Hepatocyte (in vitro differentiated cells): ENCODE measurements at regions not wholly inside any gene's neighbourhood (a gene's known extent, or its start where the extent isn't known, plus 50 kb on each side); places are given as distances from the start of the nearest gene placed in this dataset.

Experiments
- DNase-seq: peaks from one replicate; pipeline ENCODE4 v3.0.0-alpha.2; 2016; ENCODE audit warnings: low spot score
- H2AFZ ChIP-seq: fragments of 200-600 bp; sonication (generic); 2 replicates; pipeline ENCODE4 v1.6.0; 2016; ENCODE audit warnings: antibody characterized with exemption, mild to moderate bottlenecking
- H3K27ac ChIP-seq: fragments of 200-600 bp; sonication (generic); 2 replicates; pipeline ENCODE4 v1.5.1; 2016; ENCODE audit warnings: mild to moderate bottlenecking
- H3K27me3 ChIP-seq: fragments of 200-600 bp; sonication (generic); 2 replicates; pipeline ENCODE4 v1.6.1; 2016
- H3K36me3 ChIP-seq: fragments of 200-600 bp; sonication (generic); replicated peaks from 2 replicates; pipeline ENCODE4 v1.5.1; 2016; ENCODE audit warnings: low read depth; ENCODE audit not compliant: insufficient read depth
- H3K4me1 ChIP-seq: fragments of 200-600 bp; sonication (generic); 2 replicates; pipeline ENCODE4 v1.5.1; 2016; ENCODE audit warnings: mild to moderate bottlenecking, moderate library complexity; ENCODE audit not compliant: insufficient read depth
- H3K4me2 ChIP-seq: fragments of 200-600 bp; sonication (generic); 2 replicates; pipeline ENCODE4 v1.6.0; 2016
- H3K4me3 ChIP-seq: fragments of 200-600 bp; sonication (generic); 2 replicates; pipeline ENCODE4 v1.5.1; 2016; ENCODE audit warnings: mild to moderate bottlenecking
- H3K79me2 ChIP-seq: fragments of 200-600 bp; sonication (generic); 2 replicates; pipeline ENCODE4 v1.6.0; 2017; ENCODE audit warnings: mild to moderate bottlenecking
- H3K9me2 ChIP-seq: fragments of 200-600 bp; sonication (generic); replicated peaks from 2 replicates; pipeline ENCODE4 v1.6.0; 2017; ENCODE audit warnings: mild to moderate bottlenecking; ENCODE audit not compliant: insufficient read depth
- H3K9me3 ChIP-seq: fragments of 200-600 bp; sonication (generic); 2 replicates; pipeline ENCODE4 v1.5.1; 2016; ENCODE audit warnings: low read depth, mild to moderate bottlenecking
- H4K20me1 ChIP-seq: fragments of 200-600 bp; sonication (generic); 2 replicates; pipeline ENCODE4 v1.6.0; 2016; ENCODE audit warnings: mild to moderate bottlenecking; ENCODE audit not compliant: insufficient read depth, poor library complexity, severe bottlenecking
- CTCF ChIP-seq: fragments of 200-600 bp; sonication (generic); IDR thresholded peaks from 2 replicates; pipeline ENCODE4 v1.5.1; 2016; ENCODE audit warnings: antibody characterized with exemption, mild to moderate bottlenecking; ENCODE audit not compliant: poor library complexity
- EZH2 ChIP-seq: fragments of 200-600 bp; sonication (generic); IDR thresholded peaks from 2 replicates; pipeline ENCODE4 v1.6.1; 2016; ENCODE audit warnings: antibody characterized with exemption, mild to moderate bottlenecking, borderline replicate concordance
- EZH2phosphoT487 ChIP-seq: fragments of 200-600 bp; sonication (generic); IDR thresholded peaks from one replicate; pipeline ENCODE4 v1.6.1; 2018; ENCODE audit warnings: antibody characterized with exemption, mild to moderate bottlenecking, low read depth, moderate library complexity; ENCODE audit not compliant: unreplicated experiment, severe bottlenecking
- WGBS: methylation state at CpG from one replicate; pipeline ENCODE4 v1.1.6; 2016; ENCODE audit warnings: low lambda C conversion rate; ENCODE audit errors: missing lambda C conversion rate; 5-methylcytosine and 5-hydroxymethylcytosine counted together

- Histone ChIP-seq H3K4me1 (no peaks in the 10 kb centered on the region), H3K4me2 (no peak overlapping the region), H3K79me2 (no peaks in the 10 kb centered on the region), H2AFZ (no peak overlapping the region), H3K27ac (no peak overlapping the region), H3K27me3 (no peaks in the 10 kb centered on the region), H3K36me3 (no peaks in the 10 kb centered on the region), H3K9me3 (no peaks in the 10 kb centered on the region), H3K9me2 (no peaks in the 10 kb centered on the region), H4K20me1 (no peaks in the 10 kb centered on the region), H3K4me3 (no peak overlapping the region)
- WGBS: 75% methylated on average over 9 of the region's 9 CpGs
- TF ChIP-seq EZH2 (no peak), EZH2phosphoT487 (no peak), CTCF (no peak)
- no peak for DNase-seq
Observed at GRCh38 chr22:47818496-47818895, 1056.0 kb downstream of the TBC1D22A start.

GRCh38 chr22:47817380-47817779 is 1054.9 kb downstream of the TBC1D22A start:
- H3K79me2 ChIP-seq: no peaks in the 10 kb centered on the region
- no peaks in the 10 kb centered on the region for H3K9me3 ChIP-seq
- DNase-seq: no peak
- no peaks in the 10 kb centered on the region for H3K9me2 ChIP-seq
- TF ChIP-seq EZH2phosphoT487 (no peak), EZH2 (no peak), CTCF (no peak)
- WGBS: 93% methylated on average over 5 of the region's 5 CpGs
- H3K4me1 ChIP-seq: no peaks in the 10 kb centered on the region
- H3K4me2 ChIP-seq: no peak overlapping the region
- H3K4me3 ChIP-seq: no peak overlapping the region
- no peaks in the 10 kb centered on the region for H3K27me3 ChIP-seq
- no peak overlapping the region for H2AFZ ChIP-seq
- no peaks in the 10 kb centered on the region for H4K20me1 ChIP-seq
- H3K36me3 ChIP-seq: no peaks in the 10 kb centered on the region
- no peak overlapping the region for H3K27ac ChIP-seq

- no peaks in the 10 kb centered on the region for H3K36me3 ChIP-seq
- H3K4me1 ChIP-seq: no peaks in the 10 kb centered on the region
- H3K4me3 ChIP-seq: no peak overlapping the region
- no peaks in the 10 kb centered on the region for H3K27me3 ChIP-seq
- H3K79me2 ChIP-seq: no peaks in the 10 kb centered on the region
- no peaks in the 10 kb centered on the region for H4K20me1 ChIP-seq
- no peak overlapping the region for H3K27ac ChIP-seq
- no peaks in the 10 kb centered on the region for H3K9me3 ChIP-seq
- H2AFZ ChIP-seq: no peak overlapping the region
- WGBS: 88% methylated on average over 9 of the region's 9 CpGs
- no peak overlapping the region for H3K4me2 ChIP-seq
- no peak for TF ChIP-seq EZH2
- no peak for TF ChIP-seq CTCF
- no peak for TF ChIP-seq EZH2phosphoT487
- no peaks in the 10 kb centered on the region for H3K9me2 ChIP-seq
- DNase-seq: no peak
Observed at GRCh38 chr22:47816863-47817210, 1054.4 kb downstream of the TBC1D22A start.
